ENCODE measurements at regions not wholly inside any gene's neighbourhood (a gene's known extent, or its start where the extent isn't known, plus 50 kb on each side); places are given as distances from the start of the nearest gene placed in this dataset.

GRCh38 chr3:105014631-105015030 is 352.1 kb upstream of the ALCAM start:
- TF ChIP-seq ASH2L (IDR thresholded peaks at IDR 0.05; ENCODE audit: borderline replicate concordance, low read depth) (no peak), SREBF1 (IDR thresholded peaks at IDR 0.05; ENCODE audit: low read length) (no peak), POLR2AphosphoS5 (IDR thresholded peaks at IDR 0.05; ENCODE audit: low read length) (no peak), CREM (IDR thresholded peaks at IDR 0.05; ENCODE audit: low read depth) (no peak), ATF3 (IDR thresholded peaks at IDR 0.05; ENCODE audit: borderline replicate concordance, extremely low read depth, low read depth, low read length) (no peak), RAD51 (IDR thresholded peaks at IDR 0.05) (no peak), MYB (IDR thresholded peaks at IDR 0.05; ENCODE audit: borderline replicate concordance, low read depth, low read length) (no peak), USF2 (IDR thresholded peaks at IDR 0.05; ENCODE audit: borderline replicate concordance, low read depth, low read length) (no peak), BMI1 (IDR thresholded peaks at IDR 0.05; ENCODE audit: borderline replicate concordance) (no peak)
- FAIRE-seq (no peak), DNase-seq (ENCODE audit: low read depth, low spot score) (no peak), ATAC-seq (no peak)
- POLR2A ChIA-PET, result no interaction called here
- Histone ChIP-seq H3K27me3 (replicated peaks in 1 of 2; ENCODE audit: control insufficient read depth in 2 of 2, insufficient read depth in 2 of 2, low read length in 1 of 2) (no peaks in the 10 kb centered on the region), H3K4me3 (no peak overlapping the region), H3K4me2 (ENCODE audit: control insufficient read depth, insufficient read depth) (no peak overlapping the region), H2AFZ (ENCODE audit: control insufficient read depth, low read depth, low read length) (no peak overlapping the region), H3K36me3 (ENCODE audit: control insufficient read depth in 2 of 2, insufficient read depth in 2 of 2, low read length in 1 of 2) (no peaks in the 10 kb centered on the region), H3K79me2 (ENCODE audit: control insufficient read depth, insufficient read depth, low read length) (no peaks in the 10 kb centered on the region), H3K4me1 (ENCODE audit: control insufficient read depth, insufficient read depth, low read length) (no peaks in the 10 kb centered on the region), H3K9me3 (replicated peaks; ENCODE audit: control insufficient read depth, insufficient read depth, low read length) (no peaks in the 10 kb centered on the region), H3K27ac (ENCODE audit: control insufficient read depth, insufficient read depth) (no peak overlapping the region), H3K9ac (ENCODE audit: control insufficient read depth, insufficient read depth, low read length) (no peak overlapping the region), H4K20me1 (ENCODE audit: control insufficient read depth, insufficient read depth) (no peaks in the 10 kb centered on the region)
- WGBS (ENCODE audit: insufficient coverage, insufficient replicate concordance, low lambda C conversion rate, missing lambda C conversion rate), result 44% methylated on average over 1 of the region's 1 CpG
- SMC1A ChIA-PET (ENCODE audit: uncharacterized antibody, unreplicated experiment), result no interaction called here
- intact Hi-C loops (cut with micrococcal nuclease; ENCODE audit: unreplicated experiment) (no loop called here), in situ Hi-C loops (cut with MboI) (no loop called here)
- RAD21 ChIA-PET (ENCODE audit: unreplicated experiment), result no interaction called here
- CTCF ChIA-PET, result interaction anchor here (0.9 kb wide), 1 partner anchor 418 kb away, joined by 3 read pairs; no protein-coding TSS in a partner anchor
- no TSS peak for BruUV-seq (replicated peaks)
